Nephron (organoid): ENCODE measurements at regions not wholly inside any gene's neighbourhood (a gene's known extent, or its start where the extent isn't known, plus 50 kb on each side); places are given as distances from the start of the nearest gene placed in this dataset.
"Not testable (repeated sequence)": the region's sequence is repeated elsewhere in the genome, so short reads cannot be mapped to it uniquely, and the experiment has no call there.

ENCODE experiments used
- H3K27ac Mint-ChIP-seq, 3 experiments: 2 replicates each; pipeline ENCODE4 v1.8.0; 2020; ENCODE audit warnings: mixed read lengths in 3 of 3, mild to moderate bottlenecking in 2 of 3, moderate library complexity in 1 of 3
- H3K27me3 Mint-ChIP-seq: 2 replicates; pipeline ENCODE4 v1.8.0; 2021; ENCODE audit warnings: low read depth, mild to moderate bottlenecking, moderate library complexity, mixed read lengths
- H3K36me3 Mint-ChIP-seq: 2 replicates; pipeline ENCODE4 v1.8.0; 2020; ENCODE audit warnings: low read depth, mixed read lengths
- H3K4me1 Mint-ChIP-seq: 2 replicates; pipeline ENCODE4 v1.8.0; 2020; ENCODE audit warnings: mixed read lengths
- H3K4me3 Mint-ChIP-seq, 3 experiments: 2 replicates each; pipeline ENCODE4 v1.8.0; 2020; ENCODE audit warnings: mild to moderate bottlenecking in 3 of 3, mixed read lengths in 3 of 3, moderate library complexity in 2 of 3
- H3K9me3 Mint-ChIP-seq: 2 replicates; pipeline ENCODE4 v1.8.0; 2020; ENCODE audit warnings: mixed read lengths
- TF ChIP-seq, protein P1 (sequence below), 3 experiments: fragments of 200-600 bp; sonication (generic); IDR thresholded peaks; one replicate each; pipeline ENCODE4 v1.5.0; 2021; ENCODE audit warnings: antibody characterized with exemption in 3 of 3; ENCODE audit not compliant: unreplicated experiment in 3 of 3

DNA sequence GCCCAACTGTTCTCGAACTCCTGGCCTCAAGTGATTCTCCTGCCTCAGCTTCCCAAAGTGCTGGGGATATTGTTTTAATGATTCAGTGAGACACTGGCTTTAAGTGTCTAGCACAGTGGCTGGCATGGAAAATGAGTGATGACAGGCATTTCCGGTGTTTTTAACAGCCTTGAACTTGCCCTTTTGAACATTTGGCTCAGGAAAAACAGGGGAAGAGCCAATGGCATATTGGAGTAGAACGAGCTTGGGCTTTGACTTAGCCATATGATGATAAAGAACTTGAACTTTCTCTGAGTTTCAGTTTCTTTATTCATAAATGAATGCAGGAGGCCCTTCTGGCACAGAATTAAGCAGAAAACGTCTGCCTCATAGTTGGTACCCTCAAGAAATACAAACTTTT lies 145.0 kb upstream of the HS3ST4 start:
- H3K27ac Mint-ChIP-seq = no peak overlapping the region
- no peaks in the 10 kb centered on the region for H3K36me3 Mint-ChIP-seq
- no peaks in the 10 kb centered on the region for H3K9me3 Mint-ChIP-seq
- TF ChIP-seq, protein P1, sequence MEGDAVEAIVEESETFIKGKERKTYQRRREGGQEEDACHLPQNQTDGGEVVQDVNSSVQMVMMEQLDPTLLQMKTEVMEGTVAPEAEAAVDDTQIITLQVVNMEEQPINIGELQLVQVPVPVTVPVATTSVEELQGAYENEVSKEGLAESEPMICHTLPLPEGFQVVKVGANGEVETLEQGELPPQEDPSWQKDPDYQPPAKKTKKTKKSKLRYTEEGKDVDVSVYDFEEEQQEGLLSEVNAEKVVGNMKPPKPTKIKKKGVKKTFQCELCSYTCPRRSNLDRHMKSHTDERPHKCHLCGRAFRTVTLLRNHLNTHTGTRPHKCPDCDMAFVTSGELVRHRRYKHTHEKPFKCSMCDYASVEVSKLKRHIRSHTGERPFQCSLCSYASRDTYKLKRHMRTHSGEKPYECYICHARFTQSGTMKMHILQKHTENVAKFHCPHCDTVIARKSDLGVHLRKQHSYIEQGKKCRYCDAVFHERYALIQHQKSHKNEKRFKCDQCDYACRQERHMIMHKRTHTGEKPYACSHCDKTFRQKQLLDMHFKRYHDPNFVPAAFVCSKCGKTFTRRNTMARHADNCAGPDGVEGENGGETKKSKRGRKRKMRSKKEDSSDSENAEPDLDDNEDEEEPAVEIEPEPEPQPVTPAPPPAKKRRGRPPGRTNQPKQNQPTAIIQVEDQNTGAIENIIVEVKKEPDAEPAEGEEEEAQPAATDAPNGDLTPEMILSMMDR (IDR thresholded peaks at IDR 0.05; ENCODE audit: unreplicated experiment in 3 of 3) = no peak
- no peaks in the 10 kb centered on the region for H3K4me1 Mint-ChIP-seq
- H3K4me3 Mint-ChIP-seq = no peak overlapping the region
- no peaks in the 10 kb centered on the region for H3K27me3 Mint-ChIP-seq

DNA sequence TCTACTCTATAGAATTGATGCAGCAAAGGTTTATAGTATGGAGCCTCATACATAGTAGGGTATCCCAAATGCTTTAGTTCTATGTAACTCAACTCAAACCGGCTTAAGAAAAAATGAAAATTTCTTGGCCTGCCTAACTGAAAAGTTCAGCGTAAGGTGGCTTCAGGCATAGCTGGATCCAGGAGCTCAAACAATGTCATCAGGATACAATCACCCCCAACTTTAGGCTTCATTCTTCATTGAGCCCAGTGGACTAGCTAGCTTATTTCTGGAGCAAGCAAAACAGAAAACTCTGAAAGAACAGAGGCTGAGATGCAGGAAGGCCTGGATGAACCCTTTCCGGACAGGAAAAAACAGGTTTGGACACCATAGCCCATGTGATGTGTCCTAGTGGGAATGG lies 147.5 kb upstream of the HS3ST4 start:
- Mint-ChIP-seq H3K36me3 (no peaks in the 10 kb centered on the region), H3K4me3 (no peak overlapping the region), H3K27me3 (no peaks in the 10 kb centered on the region), H3K4me1 (no peaks in the 10 kb centered on the region), H3K9me3 (no peaks in the 10 kb centered on the region), H3K27ac (no peak overlapping the region)
- TF ChIP-seq, protein P1 (IDR thresholded peaks at IDR 0.05; ENCODE audit: unreplicated experiment in 3 of 3) = no peak

DNA sequence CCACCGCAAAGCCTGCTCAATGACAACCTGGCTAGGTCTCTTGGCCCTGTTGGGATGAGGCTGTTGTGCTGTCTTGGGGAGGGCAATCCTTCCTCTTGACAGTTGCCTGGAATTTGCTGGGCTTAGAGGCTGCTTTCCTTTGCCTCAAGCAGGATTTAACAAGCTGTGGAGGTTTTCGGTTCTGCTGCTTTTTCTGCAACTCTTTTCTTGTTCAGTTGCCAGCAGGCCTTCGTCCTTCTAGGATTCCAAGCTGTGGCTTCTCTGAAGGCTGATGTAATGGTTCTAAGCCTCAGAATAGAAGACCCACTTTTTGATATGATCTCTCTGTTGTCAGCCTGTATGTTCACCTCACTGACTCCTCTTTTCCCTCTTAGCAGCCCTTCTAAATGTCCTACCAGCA lies 149.5 kb upstream of the HS3ST4 start:
- Mint-ChIP-seq H3K36me3 (no peaks in the 10 kb centered on the region), H3K9me3 (no peaks in the 10 kb centered on the region), H3K27ac (no peak overlapping the region), H3K4me1 (no peaks in the 10 kb centered on the region), H3K4me3 (no peak overlapping the region), H3K27me3 (no peaks in the 10 kb centered on the region)
- TF ChIP-seq, protein P1 (IDR thresholded peaks at IDR 0.05; ENCODE audit: unreplicated experiment in 3 of 3) = no peak

DNA sequence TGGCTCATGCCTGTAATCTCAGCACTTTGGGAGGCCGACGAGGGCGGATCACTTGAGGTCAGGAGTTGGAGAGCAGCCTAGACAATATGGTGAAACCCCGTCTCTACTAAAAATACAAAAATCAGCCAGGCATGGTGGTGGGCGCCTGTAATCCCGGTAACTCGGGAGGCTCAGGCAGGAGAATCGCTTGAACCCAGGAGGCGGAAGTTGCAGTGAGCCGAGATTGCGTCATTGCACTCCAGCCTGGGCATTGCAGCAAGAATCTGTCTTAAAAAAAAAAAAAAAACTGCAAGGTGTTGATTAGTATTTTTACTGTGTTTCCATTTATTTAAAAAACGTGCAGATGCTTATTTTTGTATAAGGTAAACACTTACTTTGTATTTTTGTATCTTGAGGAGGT lies 152.0 kb upstream of the HS3ST4 start:
- H3K9me3 Mint-ChIP-seq, H3K27ac Mint-ChIP-seq, H3K4me1 Mint-ChIP-seq, H3K36me3 Mint-ChIP-seq, H3K27me3 Mint-ChIP-seq, H3K4me3 Mint-ChIP-seq: not testable (repeated sequence)

DNA sequence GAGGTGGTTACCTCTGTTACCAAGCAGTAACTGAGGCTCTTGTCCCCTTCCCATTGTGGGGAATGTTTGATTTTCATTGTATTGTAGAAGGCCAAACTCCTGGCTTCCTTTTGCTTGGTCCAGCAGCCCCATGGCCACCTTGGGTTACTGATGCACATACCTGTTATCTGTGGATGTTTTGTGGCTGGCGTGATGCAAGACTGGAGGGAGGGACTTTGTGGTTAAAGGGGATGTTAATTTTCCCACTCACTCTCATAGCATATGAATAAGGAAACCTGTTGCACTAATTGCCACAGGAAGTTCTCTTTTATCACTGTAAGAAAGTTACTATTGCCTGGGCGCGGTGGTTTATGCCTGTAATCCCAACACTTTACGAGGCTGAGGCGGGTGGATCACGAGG lies 168.6 kb upstream of the HS3ST4 start:
- H3K9me3 Mint-ChIP-seq = no peaks in the 10 kb centered on the region
- no peak overlapping the region for H3K27ac Mint-ChIP-seq

DNA sequence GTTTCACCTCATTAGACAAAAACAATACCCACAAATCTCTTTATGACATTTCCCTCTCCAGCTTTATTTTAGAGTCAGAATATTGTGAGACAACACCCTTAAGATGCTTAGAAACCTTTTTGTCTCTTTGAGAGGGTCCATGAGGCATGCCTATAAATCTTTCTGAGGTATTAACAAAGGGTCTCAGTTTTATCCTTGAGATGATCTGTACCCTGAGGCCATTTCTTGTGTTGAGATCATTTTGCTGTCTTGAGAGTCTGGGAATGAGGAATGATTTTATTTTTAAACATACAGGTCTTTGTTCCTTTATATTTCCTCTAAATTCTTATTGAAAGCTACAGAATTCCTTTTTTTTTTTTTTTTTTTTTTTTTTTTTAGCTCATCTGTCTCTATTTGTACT lies 179.7 kb upstream of the HS3ST4 start:
- H3K4me3 Mint-ChIP-seq = no peak overlapping the region
- H3K4me1 Mint-ChIP-seq = no peaks in the 10 kb centered on the region
- no peak overlapping the region for H3K27ac Mint-ChIP-seq
- H3K36me3 Mint-ChIP-seq = no peaks in the 10 kb centered on the region
- no peaks in the 10 kb centered on the region for H3K9me3 Mint-ChIP-seq
- H3K27me3 Mint-ChIP-seq = no peaks in the 10 kb centered on the region
- TF ChIP-seq, protein P1 (IDR thresholded peaks at IDR 0.05; ENCODE audit: unreplicated experiment in 3 of 3) = no peak

More for the DNA sequence above, 168.6 kb upstream of the HS3ST4 start:
- Mint-ChIP-seq H3K4me1 (no peaks in the 10 kb centered on the region), H3K27me3 (no peaks in the 10 kb centered on the region), H3K36me3 (no peaks in the 10 kb centered on the region), H3K4me3 (no peak overlapping the region)
- TF ChIP-seq, protein P1 (IDR thresholded peaks at IDR 0.05; ENCODE audit: unreplicated experiment in 3 of 3) = no peak
